ENCODE measurements at regions not wholly inside any gene's neighbourhood (a gene's known extent, or its start where the extent isn't known, plus 50 kb on each side); places are given as distances from the start of the nearest gene placed in this dataset.

- no peak for TF ChIP-seq CTCF (IDR thresholded peaks at IDR 0.05; ENCODE audit: low read length)
- TF ChIP-seq EZH2 (optimal IDR thresholded peaks at IDR 0.05; ENCODE audit: low read depth, low read length), result no peak
- TF ChIP-seq EZH2phosphoT487 (IDR thresholded peaks at IDR 0.05; ENCODE audit: low read length), result no peak
Measured at GRCh38 chr20:10779911-10780310, 106.1 kb upstream of the JAG1 start.
